ENCODE measurements at regions not wholly inside any gene's neighbourhood (a gene's known extent, or its start where the extent isn't known, plus 50 kb on each side); places are given as distances from the start of the nearest gene placed in this dataset.

DNA sequence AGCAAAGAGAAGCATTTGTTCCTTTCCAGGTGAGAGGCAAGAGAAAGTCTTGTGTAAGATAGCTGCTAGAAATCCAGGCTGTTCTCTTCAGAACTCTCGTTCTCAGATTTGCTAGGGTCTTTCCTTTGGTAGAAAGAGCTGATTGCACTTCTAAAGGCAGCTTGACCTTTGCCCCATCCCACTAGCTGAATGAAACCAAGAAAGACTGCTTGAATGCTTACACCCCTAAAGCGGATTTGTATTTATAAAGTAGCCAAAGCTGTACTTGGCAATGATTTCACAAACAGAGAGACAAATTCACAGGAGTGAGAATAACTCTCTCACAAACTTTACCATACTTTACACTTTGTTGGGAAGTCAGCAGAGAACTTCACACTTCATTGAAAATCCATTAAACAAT lies 424.1 kb downstream of the TTLL7 start:
- DNase-seq (ENCODE audit: low spot score) = no peak
- Mint-ChIP-seq H3K9me3 (peaks cover 4% of the 10 kb centered on the region; the same call in 1 of the 2 replicates), H3K27ac (no peak overlapping the region; the same call in 1 of the 2 replicates), H3K36me3 (no peaks in the 10 kb centered on the region), H3K4me1 (peaks cover 19% of the 10 kb centered on the region), H3K27me3 (ENCODE audit: low read depth) (no peaks in the 10 kb centered on the region), H3K4me3 (no peak overlapping the region)
- ATAC-seq = no peak
- TF ChIP-seq ZNF396 (CRISPR knock-in tag; IDR thresholded peaks at IDR 0.05; ENCODE audit: borderline replicate concordance) = no peak
- no peak for TF ChIP-seq CREM (CRISPR knock-in tag; IDR thresholded peaks at IDR 0.05)
- TF ChIP-seq ZNF219 (CRISPR knock-in tag; IDR thresholded peaks at IDR 0.05; ENCODE audit: borderline replicate concordance) = no peak
- no peak for TF ChIP-seq JAZF1 (CRISPR knock-in tag; IDR thresholded peaks at IDR 0.05)
- TF ChIP-seq, protein P1, sequence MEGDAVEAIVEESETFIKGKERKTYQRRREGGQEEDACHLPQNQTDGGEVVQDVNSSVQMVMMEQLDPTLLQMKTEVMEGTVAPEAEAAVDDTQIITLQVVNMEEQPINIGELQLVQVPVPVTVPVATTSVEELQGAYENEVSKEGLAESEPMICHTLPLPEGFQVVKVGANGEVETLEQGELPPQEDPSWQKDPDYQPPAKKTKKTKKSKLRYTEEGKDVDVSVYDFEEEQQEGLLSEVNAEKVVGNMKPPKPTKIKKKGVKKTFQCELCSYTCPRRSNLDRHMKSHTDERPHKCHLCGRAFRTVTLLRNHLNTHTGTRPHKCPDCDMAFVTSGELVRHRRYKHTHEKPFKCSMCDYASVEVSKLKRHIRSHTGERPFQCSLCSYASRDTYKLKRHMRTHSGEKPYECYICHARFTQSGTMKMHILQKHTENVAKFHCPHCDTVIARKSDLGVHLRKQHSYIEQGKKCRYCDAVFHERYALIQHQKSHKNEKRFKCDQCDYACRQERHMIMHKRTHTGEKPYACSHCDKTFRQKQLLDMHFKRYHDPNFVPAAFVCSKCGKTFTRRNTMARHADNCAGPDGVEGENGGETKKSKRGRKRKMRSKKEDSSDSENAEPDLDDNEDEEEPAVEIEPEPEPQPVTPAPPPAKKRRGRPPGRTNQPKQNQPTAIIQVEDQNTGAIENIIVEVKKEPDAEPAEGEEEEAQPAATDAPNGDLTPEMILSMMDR (IDR thresholded peaks at IDR 0.05) = no peak
- TF ChIP-seq, protein P2, sequence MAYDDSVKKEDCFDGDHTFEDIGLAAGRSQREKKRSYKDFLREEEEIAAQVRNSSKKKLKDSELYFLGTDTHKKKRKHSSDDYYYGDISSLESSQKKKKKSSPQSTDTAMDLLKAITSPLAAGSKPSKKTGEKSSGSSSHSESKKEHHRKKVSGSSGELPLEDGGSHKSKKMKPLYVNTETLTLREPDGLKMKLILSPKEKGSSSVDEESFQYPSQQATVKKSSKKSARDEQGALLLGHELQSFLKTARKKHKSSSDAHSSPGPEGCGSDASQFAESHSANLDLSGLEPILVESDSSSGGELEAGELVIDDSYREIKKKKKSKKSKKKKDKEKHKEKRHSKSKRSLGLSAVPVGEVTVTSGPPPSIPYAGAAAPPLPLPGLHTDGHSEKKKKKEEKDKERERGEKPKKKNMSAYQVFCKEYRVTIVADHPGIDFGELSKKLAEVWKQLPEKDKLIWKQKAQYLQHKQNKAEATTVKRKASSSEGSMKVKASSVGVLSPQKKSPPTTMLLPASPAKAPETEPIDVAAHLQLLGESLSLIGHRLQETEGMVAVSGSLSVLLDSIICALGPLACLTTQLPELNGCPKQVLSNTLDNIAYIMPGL (CRISPR knock-in tag; IDR thresholded peaks at IDR 0.05) = no peak
- TF ChIP-seq ZNF317 (CRISPR knock-in tag; IDR thresholded peaks at IDR 0.05; ENCODE audit: borderline replicate concordance, low read depth) = no peak
- ChIA-PET POLR2A (no interaction called here), CTCF (no interaction called here)

DNA sequence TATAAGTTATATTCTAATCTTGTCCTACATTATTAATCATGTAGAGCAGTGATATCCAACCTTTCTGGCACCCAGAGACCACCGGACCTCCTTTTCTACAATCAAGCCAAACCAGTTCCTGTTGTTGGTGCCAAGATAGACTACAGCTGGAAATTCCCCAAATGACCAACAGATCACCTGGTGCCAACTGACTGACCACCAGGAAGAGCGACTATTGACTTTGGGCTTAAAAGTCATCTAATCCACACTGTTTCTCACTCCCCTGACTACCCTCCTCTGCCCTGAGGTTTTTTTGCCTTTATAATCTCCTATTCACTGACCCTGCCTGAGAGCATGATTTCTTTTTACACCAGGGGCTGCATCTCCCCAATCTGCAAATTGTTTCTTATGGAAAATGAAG lies 425.2 kb downstream of the TTLL7 start:
- H3K4me3 Mint-ChIP-seq = no peak overlapping the region
- POLR2A ChIA-PET = interaction anchor here (0.5 kb wide), 1 partner anchor 119 kb away, joined by 4 read pairs; no protein-coding TSS in a partner anchor
- CTCF ChIA-PET = interaction anchor here (0.8 to 1.2 kb wide), 2 partner anchors 20 to 781 kb away, joined by 3 read pairs; no protein-coding TSS in a partner anchor
- H3K9me3 Mint-ChIP-seq = peaks cover 4% of the 10 kb centered on the region; the same call in 1 of the 2 replicates
- no peak for TF ChIP-seq CREM (CRISPR knock-in tag; IDR thresholded peaks at IDR 0.05)
- TF ChIP-seq, protein P3, sequence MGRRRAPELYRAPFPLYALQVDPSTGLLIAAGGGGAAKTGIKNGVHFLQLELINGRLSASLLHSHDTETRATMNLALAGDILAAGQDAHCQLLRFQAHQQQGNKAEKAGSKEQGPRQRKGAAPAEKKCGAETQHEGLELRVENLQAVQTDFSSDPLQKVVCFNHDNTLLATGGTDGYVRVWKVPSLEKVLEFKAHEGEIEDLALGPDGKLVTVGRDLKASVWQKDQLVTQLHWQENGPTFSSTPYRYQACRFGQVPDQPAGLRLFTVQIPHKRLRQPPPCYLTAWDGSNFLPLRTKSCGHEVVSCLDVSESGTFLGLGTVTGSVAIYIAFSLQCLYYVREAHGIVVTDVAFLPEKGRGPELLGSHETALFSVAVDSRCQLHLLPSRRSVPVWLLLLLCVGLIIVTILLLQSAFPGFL (CRISPR knock-in tag; IDR thresholded peaks at IDR 0.05; ENCODE audit: borderline replicate concordance) = no peak
- TF ChIP-seq, protein P4, sequence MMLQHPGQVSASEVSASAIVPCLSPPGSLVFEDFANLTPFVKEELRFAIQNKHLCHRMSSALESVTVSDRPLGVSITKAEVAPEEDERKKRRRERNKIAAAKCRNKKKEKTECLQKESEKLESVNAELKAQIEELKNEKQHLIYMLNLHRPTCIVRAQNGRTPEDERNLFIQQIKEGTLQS (CRISPR knock-in tag; conservative IDR thresholded peaks at IDR 0.05) = no peak
- no peak for TF ChIP-seq ZNF232 (CRISPR knock-in tag; IDR thresholded peaks at IDR 0.05)
- TF ChIP-seq ZBTB21 (CRISPR knock-in tag; IDR thresholded peaks at IDR 0.05; ENCODE audit: borderline replicate concordance) = no peak
- TF ChIP-seq NFATC4 (CRISPR knock-in tag; IDR thresholded peaks at IDR 0.05) = no peak
- TF ChIP-seq, protein P5, sequence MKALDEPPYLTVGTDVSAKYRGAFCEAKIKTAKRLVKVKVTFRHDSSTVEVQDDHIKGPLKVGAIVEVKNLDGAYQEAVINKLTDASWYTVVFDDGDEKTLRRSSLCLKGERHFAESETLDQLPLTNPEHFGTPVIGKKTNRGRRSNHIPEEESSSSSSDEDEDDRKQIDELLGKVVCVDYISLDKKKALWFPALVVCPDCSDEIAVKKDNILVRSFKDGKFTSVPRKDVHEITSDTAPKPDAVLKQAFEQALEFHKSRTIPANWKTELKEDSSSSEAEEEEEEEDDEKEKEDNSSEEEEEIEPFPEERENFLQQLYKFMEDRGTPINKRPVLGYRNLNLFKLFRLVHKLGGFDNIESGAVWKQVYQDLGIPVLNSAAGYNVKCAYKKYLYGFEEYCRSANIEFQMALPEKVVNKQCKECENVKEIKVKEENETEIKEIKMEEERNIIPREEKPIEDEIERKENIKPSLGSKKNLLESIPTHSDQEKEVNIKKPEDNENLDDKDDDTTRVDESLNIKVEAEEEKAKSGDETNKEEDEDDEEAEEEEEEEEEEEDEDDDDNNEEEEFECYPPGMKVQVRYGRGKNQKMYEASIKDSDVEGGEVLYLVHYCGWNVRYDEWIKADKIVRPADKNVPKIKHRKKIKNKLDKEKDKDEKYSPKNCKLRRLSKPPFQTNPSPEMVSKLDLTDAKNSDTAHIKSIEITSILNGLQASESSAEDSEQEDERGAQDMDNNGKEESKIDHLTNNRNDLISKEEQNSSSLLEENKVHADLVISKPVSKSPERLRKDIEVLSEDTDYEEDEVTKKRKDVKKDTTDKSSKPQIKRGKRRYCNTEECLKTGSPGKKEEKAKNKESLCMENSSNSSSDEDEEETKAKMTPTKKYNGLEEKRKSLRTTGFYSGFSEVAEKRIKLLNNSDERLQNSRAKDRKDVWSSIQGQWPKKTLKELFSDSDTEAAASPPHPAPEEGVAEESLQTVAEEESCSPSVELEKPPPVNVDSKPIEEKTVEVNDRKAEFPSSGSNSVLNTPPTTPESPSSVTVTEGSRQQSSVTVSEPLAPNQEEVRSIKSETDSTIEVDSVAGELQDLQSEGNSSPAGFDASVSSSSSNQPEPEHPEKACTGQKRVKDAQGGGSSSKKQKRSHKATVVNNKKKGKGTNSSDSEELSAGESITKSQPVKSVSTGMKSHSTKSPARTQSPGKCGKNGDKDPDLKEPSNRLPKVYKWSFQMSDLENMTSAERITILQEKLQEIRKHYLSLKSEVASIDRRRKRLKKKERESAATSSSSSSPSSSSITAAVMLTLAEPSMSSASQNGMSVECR (CRISPR knock-in tag; IDR thresholded peaks at IDR 0.05; ENCODE audit: borderline replicate concordance) = no peak
- TF ChIP-seq, protein P6, sequence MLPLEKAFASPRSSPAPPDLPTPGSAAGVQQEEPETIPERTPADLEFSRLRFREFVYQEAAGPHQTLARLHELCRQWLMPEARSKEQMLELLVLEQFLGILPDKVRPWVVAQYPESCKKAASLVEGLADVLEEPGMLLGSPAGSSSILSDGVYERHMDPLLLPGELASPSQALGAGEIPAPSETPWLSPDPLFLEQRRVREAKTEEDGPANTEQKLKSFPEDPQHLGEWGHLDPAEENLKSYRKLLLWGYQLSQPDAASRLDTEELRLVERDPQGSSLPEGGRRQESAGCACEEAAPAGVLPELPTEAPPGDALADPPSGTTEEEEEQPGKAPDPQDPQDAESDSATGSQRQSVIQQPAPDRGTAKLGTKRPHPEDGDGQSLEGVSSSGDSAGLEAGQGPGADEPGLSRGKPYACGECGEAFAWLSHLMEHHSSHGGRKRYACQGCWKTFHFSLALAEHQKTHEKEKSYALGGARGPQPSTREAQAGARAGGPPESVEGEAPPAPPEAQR (CRISPR knock-in tag; IDR thresholded peaks at IDR 0.05) = no peak
- TF ChIP-seq, protein P7, sequence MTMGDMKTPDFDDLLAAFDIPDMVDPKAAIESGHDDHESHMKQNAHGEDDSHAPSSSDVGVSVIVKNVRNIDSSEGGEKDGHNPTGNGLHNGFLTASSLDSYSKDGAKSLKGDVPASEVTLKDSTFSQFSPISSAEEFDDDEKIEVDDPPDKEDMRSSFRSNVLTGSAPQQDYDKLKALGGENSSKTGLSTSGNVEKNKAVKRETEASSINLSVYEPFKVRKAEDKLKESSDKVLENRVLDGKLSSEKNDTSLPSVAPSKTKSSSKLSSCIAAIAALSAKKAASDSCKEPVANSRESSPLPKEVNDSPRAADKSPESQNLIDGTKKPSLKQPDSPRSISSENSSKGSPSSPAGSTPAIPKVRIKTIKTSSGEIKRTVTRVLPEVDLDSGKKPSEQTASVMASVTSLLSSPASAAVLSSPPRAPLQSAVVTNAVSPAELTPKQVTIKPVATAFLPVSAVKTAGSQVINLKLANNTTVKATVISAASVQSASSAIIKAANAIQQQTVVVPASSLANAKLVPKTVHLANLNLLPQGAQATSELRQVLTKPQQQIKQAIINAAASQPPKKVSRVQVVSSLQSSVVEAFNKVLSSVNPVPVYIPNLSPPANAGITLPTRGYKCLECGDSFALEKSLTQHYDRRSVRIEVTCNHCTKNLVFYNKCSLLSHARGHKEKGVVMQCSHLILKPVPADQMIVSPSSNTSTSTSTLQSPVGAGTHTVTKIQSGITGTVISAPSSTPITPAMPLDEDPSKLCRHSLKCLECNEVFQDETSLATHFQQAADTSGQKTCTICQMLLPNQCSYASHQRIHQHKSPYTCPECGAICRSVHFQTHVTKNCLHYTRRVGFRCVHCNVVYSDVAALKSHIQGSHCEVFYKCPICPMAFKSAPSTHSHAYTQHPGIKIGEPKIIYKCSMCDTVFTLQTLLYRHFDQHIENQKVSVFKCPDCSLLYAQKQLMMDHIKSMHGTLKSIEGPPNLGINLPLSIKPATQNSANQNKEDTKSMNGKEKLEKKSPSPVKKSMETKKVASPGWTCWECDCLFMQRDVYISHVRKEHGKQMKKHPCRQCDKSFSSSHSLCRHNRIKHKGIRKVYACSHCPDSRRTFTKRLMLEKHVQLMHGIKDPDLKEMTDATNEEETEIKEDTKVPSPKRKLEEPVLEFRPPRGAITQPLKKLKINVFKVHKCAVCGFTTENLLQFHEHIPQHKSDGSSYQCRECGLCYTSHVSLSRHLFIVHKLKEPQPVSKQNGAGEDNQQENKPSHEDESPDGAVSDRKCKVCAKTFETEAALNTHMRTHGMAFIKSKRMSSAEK (CRISPR knock-in tag; IDR thresholded peaks at IDR 0.05; ENCODE audit: borderline replicate concordance) = no peak
- no peak for TF ChIP-seq NR3C1 (CRISPR knock-in tag; conservative IDR thresholded peaks at IDR 0.05; ENCODE audit: low read depth)
- no peak for TF ChIP-seq SOX15 (CRISPR knock-in tag; IDR thresholded peaks at IDR 0.05)
- H3K4me1 Mint-ChIP-seq = peaks cover 22% of the 10 kb centered on the region
- DNase-seq (ENCODE audit: low spot score) (no peak), ATAC-seq (no peak)
- no peaks in the 10 kb centered on the region for H3K27me3 Mint-ChIP-seq (ENCODE audit: low read depth)
- H3K36me3 Mint-ChIP-seq = no peaks in the 10 kb centered on the region
- H3K27ac Mint-ChIP-seq = no peak overlapping the region
